Transverse colon (tissue), 4 donors: ENCODE measurements at regions not wholly inside any gene's neighbourhood (a gene's known extent, or its start where the extent isn't known, plus 50 kb on each side); places are given as distances from the start of the nearest gene placed in this dataset.

Source experiments
- CTCF ChIP-seq, 5 experiments: fragments of 200-600 bp in 3 of 5; fragments of 450-650 bp in 2 of 5; sonication (generic) in 3 of 5; IDR thresholded peaks; 1 replicate in 2 of 5; 2 replicates in 3 of 5; pipeline ENCODE4 v1.5.1; 2016 to 2017; ENCODE audit warnings: antibody characterized with exemption in 5 of 5, inconsistent platforms in 3 of 5, mild to moderate bottlenecking in 2 of 5, moderate library complexity in 1 of 5
- EP300 ChIP-seq: sonication (generic); formaldehyde crosslinking; IDR thresholded peaks from one replicate; pipeline ENCODE4 v1.6.1; 2017; ENCODE audit warnings: antibody characterized with exemption, low read depth
- POLR2A ChIP-seq: fragments of 450-650 bp; IDR thresholded peaks from one replicate; pipeline ENCODE4 v1.6.1; 2016; ENCODE audit warnings: antibody characterized with exemption, mild to moderate bottlenecking, moderate library complexity
- POLR2AphosphoS5 ChIP-seq, 3 donors: sonication (generic); formaldehyde crosslinking; IDR thresholded peaks; one replicate each; pipeline ENCODE4 v1.6.1; 2016; ENCODE audit warnings: antibody characterized with exemption in 3 of 3

DNA sequence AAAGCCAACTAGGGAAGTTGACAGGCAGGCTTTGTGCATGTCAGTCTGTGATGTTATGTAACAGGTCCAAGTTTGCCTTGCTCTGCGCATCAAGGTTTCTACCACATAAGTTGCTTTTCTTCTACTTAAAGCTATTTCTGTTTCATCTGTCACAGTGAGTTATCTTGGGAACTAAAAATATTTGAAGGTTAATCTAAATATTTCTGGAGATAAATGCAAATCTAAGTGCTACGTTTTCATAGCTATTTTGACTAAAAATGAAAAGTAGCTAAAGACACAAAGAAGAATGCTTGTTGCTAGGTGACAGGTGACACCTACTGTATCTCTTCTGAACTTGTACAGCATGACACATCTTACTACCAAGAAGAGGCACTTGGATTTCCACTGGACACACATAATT, 135.6 kb downstream of the KLF12 start:
- TF ChIP-seq CTCF (IDR thresholded peaks at IDR 0.05) (no peak), POLR2A (no peak), POLR2AphosphoS5 (IDR thresholded peaks at IDR 0.05) (no peak), EP300 (no peak)
